Gastrocnemius medialis (tissue), 4 donors: ENCODE measurements at regions not wholly inside any gene's neighbourhood (a gene's known extent, or its start where the extent isn't known, plus 50 kb on each side); places are given as distances from the start of the nearest gene placed in this dataset.

ENCODE experiments used
- CTCF ChIP-seq, 5 experiments: fragments of 450-650 bp in 3 of 5; fragments of 200-600 bp in 2 of 5; sonication (generic) in 2 of 5; IDR thresholded peaks in 4 of 5; conservative IDR thresholded peaks in 1 of 5; 1 replicate in 4 of 5; 2 replicates in 1 of 5; pipeline ENCODE4 v1.5.1; 2016 to 2019; ENCODE audit warnings: antibody characterized with exemption in 5 of 5, mild to moderate bottlenecking in 3 of 5, moderate library complexity in 3 of 5
- POLR2A ChIP-seq, 2 donors: fragments of 450-650 bp; IDR thresholded peaks; one replicate each; pipeline ENCODE4 v1.6.1; 2017; ENCODE audit warnings: antibody characterized with exemption in 2 of 2, mild to moderate bottlenecking in 2 of 2, moderate library complexity in 2 of 2

DNA sequence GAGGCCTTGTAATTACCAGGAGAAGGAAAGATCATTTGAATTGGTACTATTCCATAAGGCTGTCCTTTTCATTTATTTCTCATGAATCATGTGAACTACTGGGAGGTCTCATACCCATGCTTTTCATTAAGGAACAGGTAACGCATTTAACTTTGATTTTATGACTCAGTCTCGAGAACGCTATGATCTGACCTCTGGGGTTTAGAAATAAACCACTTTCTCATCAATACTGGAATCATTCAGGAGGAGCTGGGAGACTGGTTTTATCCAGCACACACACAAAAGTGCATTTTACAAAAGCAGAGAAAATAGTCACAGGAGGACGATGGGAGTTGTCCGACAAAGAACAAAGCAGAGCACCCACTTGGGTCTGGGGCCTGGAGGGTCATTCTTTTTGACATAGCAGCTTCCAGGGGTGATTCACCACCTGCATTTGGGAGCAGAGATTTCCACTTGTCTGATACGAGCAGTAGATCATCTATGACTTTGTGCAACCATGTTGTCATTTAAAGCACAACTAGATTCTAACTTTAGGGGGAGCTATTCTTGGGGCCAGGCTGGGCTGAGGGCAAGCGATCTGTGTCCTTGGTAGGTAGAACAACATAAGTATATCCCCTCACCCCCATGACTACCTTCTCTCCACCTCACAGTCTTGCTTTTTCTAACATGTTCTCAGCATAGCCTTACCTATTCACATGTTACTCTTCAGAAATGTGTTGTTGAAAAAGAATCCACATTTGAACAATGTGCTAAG lies 95.9 kb upstream of the SCG2 start:
- TF ChIP-seq CTCF (IDR thresholded peaks at IDR 0.05 in 4 of 5, conservative IDR thresholded peaks at IDR 0.05 in 1 of 5) (no peak), POLR2A (IDR thresholded peaks at IDR 0.05) (no peak)
